ENCODE measurements at regions not wholly inside any gene's neighbourhood (a gene's known extent, or its start where the extent isn't known, plus 50 kb on each side); places are given as distances from the start of the nearest gene placed in this dataset.

DNA sequence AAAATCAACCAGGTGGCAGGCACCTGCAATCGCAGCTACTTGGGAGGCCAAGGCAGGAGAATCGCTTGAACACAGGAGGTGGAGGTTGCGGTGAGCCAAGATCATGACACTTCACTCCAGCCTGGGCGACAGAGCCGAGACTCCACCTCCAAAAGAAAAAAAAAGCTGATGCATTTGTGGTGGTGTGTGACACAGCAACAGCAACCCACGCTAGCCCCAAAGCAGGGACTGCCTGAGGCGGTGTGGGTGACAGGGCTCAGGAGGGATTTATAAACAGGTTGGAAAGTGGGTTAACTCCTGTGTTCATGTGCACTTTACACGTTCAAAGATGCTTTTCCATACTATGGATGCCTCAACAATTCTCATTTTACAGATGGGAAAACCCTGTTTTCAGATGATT, 395.9 kb upstream of the PODXL start:
- Histone ChIP-seq H3K27me3 (no peaks in the 10 kb centered on the region), H3K36me3 (no peaks in the 10 kb centered on the region), H3K4me1 (no peaks in the 10 kb centered on the region), H3K9me3 (peaks cover 0 to 11% of the 10 kb centered on the region in 2 donors), H3K27ac (no peak overlapping the region), H3K4me3 (no peak overlapping the region)
- DNase-seq (ENCODE audit: low spot score), result no peak
- TF ChIP-seq, protein P1, sequence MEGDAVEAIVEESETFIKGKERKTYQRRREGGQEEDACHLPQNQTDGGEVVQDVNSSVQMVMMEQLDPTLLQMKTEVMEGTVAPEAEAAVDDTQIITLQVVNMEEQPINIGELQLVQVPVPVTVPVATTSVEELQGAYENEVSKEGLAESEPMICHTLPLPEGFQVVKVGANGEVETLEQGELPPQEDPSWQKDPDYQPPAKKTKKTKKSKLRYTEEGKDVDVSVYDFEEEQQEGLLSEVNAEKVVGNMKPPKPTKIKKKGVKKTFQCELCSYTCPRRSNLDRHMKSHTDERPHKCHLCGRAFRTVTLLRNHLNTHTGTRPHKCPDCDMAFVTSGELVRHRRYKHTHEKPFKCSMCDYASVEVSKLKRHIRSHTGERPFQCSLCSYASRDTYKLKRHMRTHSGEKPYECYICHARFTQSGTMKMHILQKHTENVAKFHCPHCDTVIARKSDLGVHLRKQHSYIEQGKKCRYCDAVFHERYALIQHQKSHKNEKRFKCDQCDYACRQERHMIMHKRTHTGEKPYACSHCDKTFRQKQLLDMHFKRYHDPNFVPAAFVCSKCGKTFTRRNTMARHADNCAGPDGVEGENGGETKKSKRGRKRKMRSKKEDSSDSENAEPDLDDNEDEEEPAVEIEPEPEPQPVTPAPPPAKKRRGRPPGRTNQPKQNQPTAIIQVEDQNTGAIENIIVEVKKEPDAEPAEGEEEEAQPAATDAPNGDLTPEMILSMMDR (IDR thresholded peaks at IDR 0.05), result no peak

DNA sequence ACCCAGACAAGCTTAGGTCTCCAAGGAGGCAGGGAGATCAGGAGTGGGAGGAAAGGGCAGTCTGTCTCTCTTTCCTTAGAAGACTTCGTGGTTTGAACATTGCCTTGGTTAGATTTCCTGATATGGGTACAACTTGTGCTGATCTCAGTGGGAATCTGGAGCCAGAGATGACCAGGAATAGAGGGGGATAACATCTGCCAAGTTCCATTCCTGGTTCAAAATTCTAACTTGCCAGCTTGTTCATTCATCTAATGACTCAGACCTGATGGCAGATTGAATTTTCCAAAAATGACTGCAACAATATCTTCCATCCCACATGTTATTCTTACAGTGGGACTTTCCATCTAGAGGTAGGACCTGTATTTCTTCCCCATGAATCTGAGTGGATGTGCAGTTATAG, 394.3 kb upstream of the PODXL start:
- Histone ChIP-seq H3K4me3 (no peak overlapping the region), H3K27ac (no peak overlapping the region), H3K27me3 (no peaks in the 10 kb centered on the region), H3K36me3 (no peaks in the 10 kb centered on the region), H3K9me3 (peaks cover 0 to 6% of the 10 kb centered on the region in 2 donors), H3K4me1 (no peaks in the 10 kb centered on the region)
- TF ChIP-seq, protein P1 (IDR thresholded peaks at IDR 0.05), result no peak
- DNase-seq (ENCODE audit: low spot score), result no peak

DNA sequence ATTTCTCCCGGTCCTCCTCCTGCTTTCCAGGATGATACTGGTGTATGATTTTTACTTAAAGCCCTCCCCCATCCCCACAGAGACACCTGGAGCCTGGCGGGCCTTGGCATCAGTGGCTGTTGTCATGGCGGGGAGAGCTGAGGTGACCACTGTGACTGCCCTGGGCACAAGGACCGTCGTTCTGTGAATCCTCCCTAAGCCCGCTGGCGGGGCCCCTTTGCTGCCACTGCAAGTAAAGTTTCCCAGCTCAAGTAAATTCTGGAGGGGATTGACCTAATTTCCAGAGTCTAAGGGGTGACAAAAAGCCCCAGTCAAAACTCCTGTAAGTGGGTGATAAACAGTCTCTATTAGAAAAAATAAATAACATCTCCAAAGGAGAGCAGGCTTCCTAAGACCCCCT, 393.2 kb upstream of the PODXL start:
- H3K9me3 ChIP-seq, result peaks cover 0 to 6% of the 10 kb centered on the region in 2 donors
- no peaks in the 10 kb centered on the region for H3K27me3 ChIP-seq
- DNase-seq (ENCODE audit: low spot score), result no peak
- H3K36me3 ChIP-seq, result no peaks in the 10 kb centered on the region
- no peaks in the 10 kb centered on the region for H3K4me1 ChIP-seq
- no peak overlapping the region for H3K27ac ChIP-seq
- TF ChIP-seq, protein P1 (IDR thresholded peaks at IDR 0.05), result no peak
- H3K4me3 ChIP-seq, result no peak overlapping the region

DNA sequence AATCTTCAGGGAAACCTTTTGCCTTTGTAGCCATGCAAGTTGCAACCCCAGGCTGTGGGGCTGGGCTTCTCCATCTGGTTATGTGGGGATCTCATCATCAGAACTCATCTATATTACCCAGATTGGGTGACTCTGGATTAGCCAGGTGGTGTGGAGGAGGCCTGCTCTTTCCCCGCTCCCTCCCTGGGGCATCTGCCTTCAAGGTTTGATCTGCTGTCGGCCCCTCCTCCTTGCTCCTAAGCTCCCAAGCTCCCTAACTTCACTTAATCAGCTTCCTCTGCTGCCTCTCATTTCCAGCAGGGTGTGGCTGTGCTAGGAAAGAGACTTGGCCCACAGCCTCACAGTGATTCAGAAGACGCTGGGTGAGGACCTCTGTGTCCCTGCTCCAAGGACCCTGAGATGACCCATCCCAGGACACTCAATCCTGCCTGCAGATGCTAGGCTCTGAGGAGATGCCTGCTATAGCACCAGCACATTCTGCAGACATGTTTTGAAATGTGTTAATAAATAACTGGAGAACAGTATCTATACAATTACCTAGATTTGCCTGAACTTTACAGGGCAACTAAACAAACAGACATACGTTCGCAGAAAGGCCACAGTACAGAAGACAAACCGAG, 392.1 kb upstream of the PODXL start:
- Histone ChIP-seq H3K27me3 (no peaks in the 10 kb centered on the region), H3K4me1 (no peaks in the 10 kb centered on the region), H3K9me3 (peaks cover 0 to 6% of the 10 kb centered on the region in 2 donors), H3K4me3 (no peak overlapping the region), H3K27ac (no peak overlapping the region), H3K36me3 (no peaks in the 10 kb centered on the region)
- DNase-seq (ENCODE audit: low spot score), result peak; percentile 66
- TF ChIP-seq, protein P1 (IDR thresholded peaks at IDR 0.05), result no peak

DNA sequence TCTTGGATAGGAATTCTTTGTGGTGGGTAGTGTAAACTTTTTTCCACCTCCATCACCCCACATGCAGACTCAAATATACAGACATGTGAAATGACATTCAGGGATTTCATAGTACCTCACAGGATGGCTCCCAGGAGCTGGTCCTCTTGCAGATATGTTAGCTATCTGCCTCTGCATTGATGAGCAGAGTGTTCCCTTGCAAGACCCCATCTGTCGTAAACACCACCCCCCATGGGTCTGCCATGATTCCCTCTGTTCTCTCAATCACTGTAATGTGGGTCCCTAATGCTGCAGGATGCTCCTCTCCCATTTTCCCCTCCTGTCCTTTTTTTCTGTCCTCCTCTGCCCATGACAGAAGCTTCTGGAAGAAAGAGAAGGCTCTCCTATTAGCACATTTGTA, 391.2 kb upstream of the PODXL start:
- Histone ChIP-seq H3K27me3 (no peaks in the 10 kb centered on the region), H3K4me1 (no peaks in the 10 kb centered on the region), H3K4me3 (no peak overlapping the region), H3K9me3 (peaks cover 0 to 6% of the 10 kb centered on the region in 2 donors), H3K27ac (no peak overlapping the region), H3K36me3 (no peaks in the 10 kb centered on the region)
- DNase-seq (ENCODE audit: low spot score), result no peak
- TF ChIP-seq, protein P1 (IDR thresholded peaks at IDR 0.05), result no peak

DNA sequence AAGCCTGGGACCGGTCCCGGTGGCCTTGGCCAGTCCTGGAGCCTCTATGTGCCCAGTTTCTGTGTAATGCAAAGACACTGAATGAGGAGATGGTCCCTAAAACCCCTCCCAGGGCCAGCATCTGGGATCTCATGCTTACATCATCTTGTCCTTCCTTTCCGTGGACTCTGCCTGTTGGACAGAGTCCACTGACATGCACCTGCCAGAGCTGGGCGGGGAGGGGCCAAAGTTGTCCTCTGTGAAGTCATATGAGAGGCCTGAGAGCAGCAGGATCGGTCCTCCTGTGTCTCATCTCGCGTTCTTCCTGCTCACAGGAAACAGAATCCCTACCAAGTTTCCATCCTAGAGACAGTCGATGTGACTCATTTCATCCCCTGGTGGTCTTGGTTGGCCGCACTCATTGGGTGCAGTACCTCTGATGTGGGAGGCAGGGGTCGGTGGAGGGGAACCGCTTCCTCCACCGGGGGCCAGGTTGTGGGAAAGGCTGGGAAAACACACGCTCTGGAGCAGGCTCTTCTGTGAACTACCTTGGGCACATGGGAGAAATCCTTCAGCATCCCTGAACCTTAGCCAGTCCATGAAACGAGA, 389.6 kb upstream of the PODXL start:
- H3K27me3 ChIP-seq, result no peaks in the 10 kb centered on the region

More for the DNA sequence above, 389.6 kb upstream of the PODXL start:
- Histone ChIP-seq H3K4me3 (no peak overlapping the region), H3K27ac (no peak overlapping the region), H3K36me3 (no peaks in the 10 kb centered on the region), H3K9me3 (peaks cover 0 to 3% of the 10 kb centered on the region in 2 donors), H3K4me1 (no peaks in the 10 kb centered on the region)
- TF ChIP-seq, protein P1 (IDR thresholded peaks at IDR 0.05), result no peak
- no peak for DNase-seq (ENCODE audit: low spot score)

Data from right atrium auricular region (tissue), 2 donors.